Neural progenitor cell (in vitro differentiated cells): ENCODE measurements at regions not wholly inside any gene's neighbourhood (a gene's known extent, or its start where the extent isn't known, plus 50 kb on each side); places are given as distances from the start of the nearest gene placed in this dataset.

Experiments used
- DNase-seq: peaks from one replicate; pipeline ENCODE4 v3.0.0-alpha.2; 2016; ENCODE audit warnings: low spot score
- H2AFZ ChIP-seq: fragments of 200-600 bp; sonication (generic); replicated peaks from 2 replicates; pipeline ENCODE4 v1.6.1; 2016; ENCODE audit warnings: antibody characterized with exemption
- H3F3A ChIP-seq: fragments of 200-600 bp; sonication (generic); 2 replicates; pipeline ENCODE4 v1.6.1; 2016; ENCODE audit warnings: antibody characterized with exemption, low read depth
- H3K27ac ChIP-seq: fragments of 200-600 bp; sonication (generic); 2 replicates; pipeline ENCODE4 v1.5.1; 2016; ENCODE audit warnings: mild to moderate bottlenecking
- H3K27me3 ChIP-seq: fragments of 200-600 bp; sonication (generic); 2 replicates; pipeline ENCODE4 v1.6.1; 2016; ENCODE audit warnings: mild to moderate bottlenecking, moderate library complexity
- H3K36me3 ChIP-seq: fragments of 200-600 bp; sonication (generic); 2 replicates; pipeline ENCODE4 v1.5.1; 2016
- H3K4me1 ChIP-seq: fragments of 200-600 bp; sonication (generic); 2 replicates; pipeline ENCODE4 v1.6.1; 2016; ENCODE audit warnings: mixed run types
- H3K4me2 ChIP-seq: fragments of 200-600 bp; sonication (generic); 2 replicates; pipeline ENCODE4 v1.6.1; 2016
- H3K4me3 ChIP-seq: fragments of 200-600 bp; sonication (generic); 2 replicates; pipeline ENCODE4 v1.5.1; 2016
- H3K79me2 ChIP-seq: fragments of 200-600 bp; sonication (generic); 2 replicates; pipeline ENCODE4 v1.6.1; 2016; ENCODE audit warnings: low read depth
- H3K9ac ChIP-seq: fragments of 200-600 bp; sonication (generic); 2 replicates; pipeline ENCODE4 v1.6.1; 2016
- H3K9me3 ChIP-seq: fragments of 200-600 bp; sonication (generic); 2 replicates; pipeline ENCODE4 v1.5.1; 2016; ENCODE audit warnings: low read depth
- H4K20me1 ChIP-seq: fragments of 200-600 bp; sonication (generic); 2 replicates; pipeline ENCODE4 v1.6.1; 2016; ENCODE audit warnings: low read depth
- H3K27ac Mint-ChIP-seq: 3 replicates; pipeline ENCODE4 v1.8.0; 2021; ENCODE audit warnings: mixed read lengths
- H3K27me3 Mint-ChIP-seq: 2 replicates; pipeline ENCODE4 v1.8.0; 2022; ENCODE audit warnings: low read depth, mild to moderate bottlenecking, inconsistent platforms, moderate library complexity, mixed read lengths; ENCODE audit not compliant: insufficient read depth
- H3K36me3 Mint-ChIP-seq: 3 replicates; pipeline ENCODE4 v1.8.0; 2021; ENCODE audit warnings: mixed read lengths
- H3K4me1 Mint-ChIP-seq: 3 replicates; pipeline ENCODE4 v1.8.0; 2021; ENCODE audit warnings: mixed read lengths
- H3K4me3 Mint-ChIP-seq: 3 replicates; pipeline ENCODE4 v1.8.0; 2021; ENCODE audit warnings: mild to moderate bottlenecking, moderate library complexity, mixed read lengths
- H3K9me3 Mint-ChIP-seq: 3 replicates; pipeline ENCODE4 v1.8.0; 2020; ENCODE audit warnings: mixed read lengths
- EZH2 ChIP-seq: fragments of 200-600 bp; sonication (generic); IDR thresholded peaks from 2 replicates; pipeline ENCODE4 v1.6.1; 2017; ENCODE audit warnings: antibody characterized with exemption, mild to moderate bottlenecking, moderate library complexity
- EZH2phosphoT487 ChIP-seq: fragments of 200-600 bp; sonication (generic); IDR thresholded peaks from 2 replicates; pipeline ENCODE4 v1.6.1; 2017; ENCODE audit warnings: antibody characterized with exemption
- TF ChIP-seq, protein P1 (sequence below): fragments of 200-600 bp; sonication (generic); IDR thresholded peaks from 2 replicates; pipeline ENCODE4 v1.5.1; 2017; ENCODE audit warnings: antibody characterized with exemption, mild to moderate bottlenecking

GRCh38 chr4:144799486-144799885 lies 153.5 kb downstream of the HHIP start:
- no peak overlapping the region for H2AFZ ChIP-seq
- H3K27me3 ChIP-seq: no peaks in the 10 kb centered on the region
- Mint-ChIP-seq H3K9me3 (peaks cover 7% of the 10 kb centered on the region), H3K27me3 (no peaks in the 10 kb centered on the region), H3K36me3 (no peaks in the 10 kb centered on the region), H3K4me3 (no peak overlapping the region), H3K27ac (no peak overlapping the region), H3K4me1 (no peaks in the 10 kb centered on the region)
- H3K79me2 ChIP-seq: no peaks in the 10 kb centered on the region
- no peak overlapping the region for H3K4me2 ChIP-seq
- H4K20me1 ChIP-seq: no peaks in the 10 kb centered on the region
- H3K4me3 ChIP-seq: no peak overlapping the region
- TF ChIP-seq EZH2phosphoT487 (no peak), EZH2 (no peak)
- TF ChIP-seq, protein P1, sequence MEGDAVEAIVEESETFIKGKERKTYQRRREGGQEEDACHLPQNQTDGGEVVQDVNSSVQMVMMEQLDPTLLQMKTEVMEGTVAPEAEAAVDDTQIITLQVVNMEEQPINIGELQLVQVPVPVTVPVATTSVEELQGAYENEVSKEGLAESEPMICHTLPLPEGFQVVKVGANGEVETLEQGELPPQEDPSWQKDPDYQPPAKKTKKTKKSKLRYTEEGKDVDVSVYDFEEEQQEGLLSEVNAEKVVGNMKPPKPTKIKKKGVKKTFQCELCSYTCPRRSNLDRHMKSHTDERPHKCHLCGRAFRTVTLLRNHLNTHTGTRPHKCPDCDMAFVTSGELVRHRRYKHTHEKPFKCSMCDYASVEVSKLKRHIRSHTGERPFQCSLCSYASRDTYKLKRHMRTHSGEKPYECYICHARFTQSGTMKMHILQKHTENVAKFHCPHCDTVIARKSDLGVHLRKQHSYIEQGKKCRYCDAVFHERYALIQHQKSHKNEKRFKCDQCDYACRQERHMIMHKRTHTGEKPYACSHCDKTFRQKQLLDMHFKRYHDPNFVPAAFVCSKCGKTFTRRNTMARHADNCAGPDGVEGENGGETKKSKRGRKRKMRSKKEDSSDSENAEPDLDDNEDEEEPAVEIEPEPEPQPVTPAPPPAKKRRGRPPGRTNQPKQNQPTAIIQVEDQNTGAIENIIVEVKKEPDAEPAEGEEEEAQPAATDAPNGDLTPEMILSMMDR: no peak
- H3K4me1 ChIP-seq: no peaks in the 10 kb centered on the region
- H3F3A ChIP-seq: no peaks in the 10 kb centered on the region
- no peak overlapping the region for H3K27ac ChIP-seq
- DNase-seq: no peak
- H3K9me3 ChIP-seq: no peaks in the 10 kb centered on the region
- H3K9ac ChIP-seq: no peak overlapping the region
- H3K36me3 ChIP-seq: no peaks in the 10 kb centered on the region

- Histone ChIP-seq H3K9me3 (no peaks in the 10 kb centered on the region), H3K36me3 (no peaks in the 10 kb centered on the region), H3K4me1 (no peaks in the 10 kb centered on the region), H3K27me3 (no peaks in the 10 kb centered on the region), H3K9ac (no peak overlapping the region), H3K4me3 (no peak overlapping the region), H4K20me1 (no peaks in the 10 kb centered on the region), H3K79me2 (no peaks in the 10 kb centered on the region), H2AFZ (no peak overlapping the region), H3F3A (no peaks in the 10 kb centered on the region), H3K27ac (no peak overlapping the region), H3K4me2 (no peak overlapping the region)
- Mint-ChIP-seq H3K27ac (no peak overlapping the region), H3K36me3 (no peaks in the 10 kb centered on the region), H3K4me1 (no peaks in the 10 kb centered on the region), H3K9me3 (peaks cover 5% of the 10 kb centered on the region), H3K4me3 (no peak overlapping the region), H3K27me3 (peaks cover under 1% of the 10 kb centered on the region)
- DNase-seq: no peak
- TF ChIP-seq, protein P1: no peak
- no peak for TF ChIP-seq EZH2phosphoT487
Measured at GRCh38 chr4:144801731-144802130, 155.8 kb downstream of the HHIP start.

GRCh38 chr4:144808034-144808433 lies 162.1 kb downstream of the HHIP start:
- H4K20me1 ChIP-seq: no peaks in the 10 kb centered on the region
- H2AFZ ChIP-seq: no peak overlapping the region
- peaks cover 7% of the 10 kb centered on the region for H3K9me3 ChIP-seq
- no peaks in the 10 kb centered on the region for H3K79me2 ChIP-seq
- H3F3A ChIP-seq: peaks cover 6% of the 10 kb centered on the region
- no peak overlapping the region for H3K9ac ChIP-seq
- H3K27ac ChIP-seq: no peak overlapping the region
- peaks cover 2% of the 10 kb centered on the region for H3K27me3 Mint-ChIP-seq
- H3K27me3 ChIP-seq: no peaks in the 10 kb centered on the region
- no peaks in the 10 kb centered on the region for H3K36me3 Mint-ChIP-seq
- no peaks in the 10 kb centered on the region for H3K4me1 ChIP-seq
- H3K4me2 ChIP-seq: no peak overlapping the region
- H3K4me3 Mint-ChIP-seq: no peak overlapping the region
- H3K36me3 ChIP-seq: no peaks in the 10 kb centered on the region
- H3K27ac Mint-ChIP-seq: no peak overlapping the region
- peaks cover 18% of the 10 kb centered on the region for H3K9me3 Mint-ChIP-seq
- H3K4me3 ChIP-seq: no peak overlapping the region
- TF ChIP-seq, protein P1: no peak
- TF ChIP-seq EZH2 (no peak), EZH2phosphoT487 (no peak)
- no peak for DNase-seq
- H3K4me1 Mint-ChIP-seq: no peaks in the 10 kb centered on the region
